Natural killer cell (primary cell): ENCODE measurements at regions not wholly inside any gene's neighbourhood (a gene's known extent, or its start where the extent isn't known, plus 50 kb on each side); places are given as distances from the start of the nearest gene placed in this dataset.
"Not testable (repeated sequence)": the region's sequence is repeated elsewhere in the genome, so short reads cannot be mapped to it uniquely, and the experiment has no call there.

Experiments used
- ATAC-seq, 3 donors: fragments of 150-1000 bp in 2 of 3; fragments of 200-7000 bp in 1 of 3; cut with Tn5 transposase; 1 replicate in 1 of 3; 2 replicates in 2 of 3; pipeline ENCODE4 v1.10.0; 2021; ENCODE audit warnings: mild to moderate bottlenecking in 2 of 3, moderate library complexity in 2 of 3
- DNase-seq, 2 donors: peaks; one replicate each; pipeline versions ENCODE4 v3.0.0 to v3.0.0-alpha.2; 2013 to 2021; ENCODE audit warnings: mixed read lengths in 1 of 2
- H3K27ac ChIP-seq: one replicate; pipeline ENCODE4 v1.5.1; 2013; ENCODE audit warnings: mild to moderate bottlenecking, low read length
- H3K27me3 ChIP-seq: one replicate; pipeline ENCODE4 v1.6.1; 2013; ENCODE audit warnings: low read length; ENCODE audit not compliant: control insufficient read depth, insufficient read depth
- H3K36me3 ChIP-seq: one replicate; pipeline ENCODE4 v1.6.1; 2013; ENCODE audit warnings: low read length; ENCODE audit not compliant: control insufficient read depth, insufficient read depth
- H3K4me1 ChIP-seq: one replicate; pipeline ENCODE4 v1.6.1; 2013; ENCODE audit warnings: low read length; ENCODE audit not compliant: control insufficient read depth, insufficient read depth
- H3K4me3 ChIP-seq: one replicate; pipeline ENCODE4 v1.5.1; 2013; ENCODE audit warnings: low read length
- H3K9me3 ChIP-seq: one replicate; pipeline ENCODE4 v1.6.1; 2013; ENCODE audit warnings: low read length; ENCODE audit not compliant: control insufficient read depth, insufficient read depth
- H3K27ac Mint-ChIP-seq, 2 donors: one replicate each; pipeline ENCODE4 v1.8.0; 2022; ENCODE audit warnings: mild to moderate bottlenecking in 2 of 2, mixed read lengths in 2 of 2, moderate library complexity in 1 of 2
- H3K27me3 Mint-ChIP-seq, 2 donors: one replicate each; pipeline ENCODE4 v1.8.0; 2022; ENCODE audit warnings: low read depth in 2 of 2, mixed read lengths in 2 of 2
- H3K36me3 Mint-ChIP-seq: one replicate; pipeline ENCODE4 v1.8.0; 2022; ENCODE audit warnings: mixed read lengths
- H3K4me1 Mint-ChIP-seq, 2 donors: one replicate each; pipeline ENCODE4 v1.8.0; 2022; ENCODE audit warnings: mixed read lengths in 2 of 2
- H3K4me3 Mint-ChIP-seq: one replicate; pipeline ENCODE4 v1.8.0; 2022; ENCODE audit warnings: mild to moderate bottlenecking, moderate library complexity, mixed read lengths
- H3K9me3 Mint-ChIP-seq, 2 donors: one replicate each; pipeline ENCODE4 v1.8.0; 2022; ENCODE audit warnings: mixed read lengths in 2 of 2
- CTCF ChIP-seq: fragments of 200-600 bp; IDR thresholded peaks from one replicate; pipeline ENCODE4 v1.8.0; 2022; ENCODE audit warnings: antibody characterized with exemption
- WGBS: methylation state at CpG from one replicate; pipeline ENCODE4 v1.1.7; 2013; ENCODE audit warnings: missing lambda C conversion rate; ENCODE audit not compliant: insufficient coverage; 5-methylcytosine and 5-hydroxymethylcytosine counted together
- intact Hi-C: fragments of 100-400 bp; cut with micrococcal nuclease; formaldehyde crosslinking; loops from one replicate; pipeline ENCODE4 v1.14.2; 2022

- H3K27me3 Mint-ChIP-seq = no peaks in the 10 kb centered on the region
- no peaks in the 10 kb centered on the region for H3K9me3 Mint-ChIP-seq
- intact Hi-C loops = loop anchor here (1.0 kb wide), 1 partner anchor 49 kb away; no protein-coding TSS in a partner anchor
Observed at GRCh38 chr5:89168766-89169165, 285.8 kb upstream of the MEF2C start.

GRCh38 chr5:89164703-89165102, 281.7 kb upstream of the MEF2C start:
- H3K4me3 Mint-ChIP-seq, H3K36me3 Mint-ChIP-seq, H3K9me3 ChIP-seq, intact Hi-C loops, H3K27me3 Mint-ChIP-seq, H3K27ac Mint-ChIP-seq, H3K9me3 Mint-ChIP-seq, ATAC-seq, H3K36me3 ChIP-seq, H3K4me1 ChIP-seq, H3K27me3 ChIP-seq, DNase-seq, H3K27ac ChIP-seq, H3K4me3 ChIP-seq, H3K4me1 Mint-ChIP-seq: not testable (repeated sequence)
- 100% methylated on average over 1 of the region's 2 CpGs for WGBS

More at GRCh38 chr5:89168766-89169165, 285.8 kb upstream of the MEF2C start:
- no peaks in the 10 kb centered on the region for H3K36me3 Mint-ChIP-seq
- H3K4me1 ChIP-seq = no peaks in the 10 kb centered on the region
- TF ChIP-seq CTCF = no peak
- H3K27me3 ChIP-seq = no peaks in the 10 kb centered on the region
- ATAC-seq (no peak), DNase-seq (no peak)
- H3K27ac ChIP-seq = no peak overlapping the region
- no peak overlapping the region for H3K4me3 ChIP-seq
- 75% methylated on average over 3 of the region's 3 CpGs for WGBS
- no peaks in the 10 kb centered on the region for H3K36me3 ChIP-seq
- H3K4me1 Mint-ChIP-seq = peaks cover 0 to 9% of the 10 kb centered on the region in 2 donors
- H3K9me3 ChIP-seq = no peaks in the 10 kb centered on the region
- H3K27ac Mint-ChIP-seq = no peak overlapping the region
- no peak overlapping the region for H3K4me3 Mint-ChIP-seq

- no peaks in the 10 kb centered on the region for H3K27me3 ChIP-seq
- Mint-ChIP-seq H3K4me1 (no peaks in the 10 kb centered on the region), H3K27me3 (no peaks in the 10 kb centered on the region), H3K9me3 (peaks cover 4% of the 10 kb centered on the region in 2 donors), H3K27ac (no peak overlapping the region), H3K36me3 (no peaks in the 10 kb centered on the region), H3K4me3 (no peak overlapping the region)
- no peaks in the 10 kb centered on the region for H3K9me3 ChIP-seq
- no peak overlapping the region for H3K4me3 ChIP-seq
- intact Hi-C loops = no loop called here
- DNase-seq (no peak), ATAC-seq (no peak)
- H3K36me3 ChIP-seq = no peaks in the 10 kb centered on the region
- H3K4me1 ChIP-seq = no peaks in the 10 kb centered on the region
- no peak overlapping the region for H3K27ac ChIP-seq
- TF ChIP-seq CTCF = no peak
Observed at GRCh38 chr5:89156226-89156625, 273.2 kb upstream of the MEF2C start.

- no peak overlapping the region for H3K27ac ChIP-seq
- H3K4me1 Mint-ChIP-seq = no peaks in the 10 kb centered on the region
- H3K4me3 ChIP-seq = no peak overlapping the region
- no peak for ATAC-seq
- no peaks in the 10 kb centered on the region for H3K4me1 ChIP-seq
- no peak overlapping the region for H3K27ac Mint-ChIP-seq
- peaks cover 2% of the 10 kb centered on the region in 2 donors for H3K9me3 Mint-ChIP-seq
- DNase-seq = no peak
- H3K4me3 Mint-ChIP-seq = no peak overlapping the region
- TF ChIP-seq CTCF = no peak
- intact Hi-C loops = no loop called here
- no peaks in the 10 kb centered on the region for H3K27me3 Mint-ChIP-seq
- H3K9me3 ChIP-seq = no peaks in the 10 kb centered on the region
- no peaks in the 10 kb centered on the region for H3K36me3 Mint-ChIP-seq
- no peaks in the 10 kb centered on the region for H3K36me3 ChIP-seq
- H3K27me3 ChIP-seq = no peaks in the 10 kb centered on the region
- no CpG with 5 or more reads among the region's 1 CpG for WGBS
Observed at GRCh38 chr5:89147031-89147430, 264.0 kb upstream of the MEF2C start.
